ENCODE measurements at regions not wholly inside any gene's neighbourhood (a gene's known extent, or its start where the extent isn't known, plus 50 kb on each side); places are given as distances from the start of the nearest gene placed in this dataset.

DNA sequence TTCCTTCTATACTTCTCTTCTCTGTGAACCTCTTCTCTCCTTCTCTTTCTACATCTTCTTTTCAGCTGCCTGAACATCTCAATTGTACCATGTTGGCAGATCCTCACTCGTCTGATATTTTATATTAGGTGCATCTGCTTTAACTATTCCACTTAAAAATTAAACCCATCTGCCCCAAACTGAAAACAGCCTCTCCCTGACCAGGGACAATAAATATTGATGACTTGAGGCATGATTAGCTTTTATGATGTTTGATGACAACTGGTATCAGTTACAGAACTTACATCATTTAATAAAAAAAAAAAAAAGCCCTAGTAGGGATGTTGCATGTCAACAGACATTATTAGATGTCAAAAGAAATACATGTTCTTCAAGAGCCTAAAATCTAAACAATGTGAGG lies 79.8 kb upstream of the HABP2 start (continued):
- TF ChIP-seq ZBTB1 (CRISPR knock-in tag; IDR thresholded peaks at IDR 0.05; ENCODE audit: borderline replicate concordance, low read depth) = no peak
- no peak for TF ChIP-seq ZEB2 (IDR thresholded peaks at IDR 0.05)
- no peak for TF ChIP-seq KLF16 (IDR thresholded peaks at IDR 0.05)
- TF ChIP-seq NFXL1 (CRISPR knock-in tag; IDR thresholded peaks at IDR 0.05) = no peak
- TF ChIP-seq NFE2 (IDR thresholded peaks at IDR 0.05; ENCODE audit: low read depth) = no peak
- TF ChIP-seq JUNB (CRISPR knock-in tag; conservative IDR thresholded peaks at IDR 0.05) = no peak
- TF ChIP-seq TBP (optimal IDR thresholded peaks at IDR 0.05; ENCODE audit: low read depth, low read length) = no peak
- TF ChIP-seq RBM39 (optimal IDR thresholded peaks at IDR 0.05; ENCODE audit: low read depth, low read length) = no peak
- TF ChIP-seq C11orf30 (IDR thresholded peaks at IDR 0.05; ENCODE audit: low read depth) = no peak
- TF ChIP-seq, protein P1, sequence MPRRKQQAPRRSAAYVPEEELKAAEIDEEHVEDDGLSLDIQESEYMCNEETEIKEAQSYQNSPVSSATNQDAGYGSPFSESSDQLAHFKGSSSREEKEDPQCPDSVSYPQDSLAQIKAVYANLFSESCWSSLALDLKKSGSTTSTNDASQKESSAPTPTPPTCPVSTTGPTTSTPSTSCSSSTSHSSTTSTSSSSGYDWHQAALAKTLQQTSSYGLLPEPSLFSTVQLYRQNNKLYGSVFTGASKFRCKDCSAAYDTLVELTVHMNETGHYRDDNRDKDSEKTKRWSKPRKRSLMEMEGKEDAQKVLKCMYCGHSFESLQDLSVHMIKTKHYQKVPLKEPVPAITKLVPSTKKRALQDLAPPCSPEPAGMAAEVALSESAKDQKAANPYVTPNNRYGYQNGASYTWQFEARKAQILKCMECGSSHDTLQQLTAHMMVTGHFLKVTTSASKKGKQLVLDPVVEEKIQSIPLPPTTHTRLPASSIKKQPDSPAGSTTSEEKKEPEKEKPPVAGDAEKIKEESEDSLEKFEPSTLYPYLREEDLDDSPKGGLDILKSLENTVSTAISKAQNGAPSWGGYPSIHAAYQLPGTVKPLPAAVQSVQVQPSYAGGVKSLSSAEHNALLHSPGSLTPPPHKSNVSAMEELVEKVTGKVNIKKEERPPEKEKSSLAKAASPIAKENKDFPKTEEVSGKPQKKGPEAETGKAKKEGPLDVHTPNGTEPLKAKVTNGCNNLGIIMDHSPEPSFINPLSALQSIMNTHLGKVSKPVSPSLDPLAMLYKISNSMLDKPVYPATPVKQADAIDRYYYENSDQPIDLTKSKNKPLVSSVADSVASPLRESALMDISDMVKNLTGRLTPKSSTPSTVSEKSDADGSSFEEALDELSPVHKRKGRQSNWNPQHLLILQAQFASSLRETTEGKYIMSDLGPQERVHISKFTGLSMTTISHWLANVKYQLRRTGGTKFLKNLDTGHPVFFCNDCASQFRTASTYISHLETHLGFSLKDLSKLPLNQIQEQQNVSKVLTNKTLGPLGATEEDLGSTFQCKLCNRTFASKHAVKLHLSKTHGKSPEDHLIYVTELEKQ (CRISPR knock-in tag; IDR thresholded peaks at IDR 0.05) = no peak
- no peak for TF ChIP-seq ZNF583 (CRISPR knock-in tag; IDR thresholded peaks at IDR 0.05)
- no peak for TF ChIP-seq SMC3 (conservative IDR thresholded peaks at IDR 0.05; ENCODE audit: insufficient read depth, low read depth, low read length)

All from K562 (cell line).